HEK293T (cell line): ENCODE measurements at regions not wholly inside any gene's neighbourhood (a gene's known extent, or its start where the extent isn't known, plus 50 kb on each side); places are given as distances from the start of the nearest gene placed in this dataset.

Experiments
- FOXM1 ChIP-seq: fragments of 450-650 bp; IDR thresholded peaks from 2 replicates; pipeline ENCODE4 v1.6.1; 2017; ENCODE audit warnings: mild to moderate bottlenecking, borderline replicate concordance
- LEF1 ChIP-seq: fragments of 450-650 bp; IDR thresholded peaks from 2 replicates; pipeline ENCODE4 v1.6.1; 2017; ENCODE audit warnings: mild to moderate bottlenecking, borderline replicate concordance
- SP1 ChIP-seq: fragments of 450-650 bp; IDR thresholded peaks from 2 replicates; pipeline ENCODE4 v1.6.1; 2017
- ZNF384 ChIP-seq: fragments of 450-650 bp; IDR thresholded peaks from 2 replicates; pipeline ENCODE4 v1.6.1; 2016

GRCh38 chr7:32163141-32163806 is 93.1 kb upstream of the PDE1C start:
- TF ChIP-seq SP1 (no peak), LEF1 (no peak), FOXM1 (no peak), ZNF384 (no peak)
